ENCODE measurements at regions not wholly inside any gene's neighbourhood (a gene's known extent, or its start where the extent isn't known, plus 50 kb on each side); places are given as distances from the start of the nearest gene placed in this dataset.

- no peak for DNase-seq (ENCODE audit: low spot score)
Measured at GRCh38 chr3:80052271-80052670, 284.5 kb upstream of the ROBO1 start.

- no peak for DNase-seq (ENCODE audit: low spot score)
Measured at GRCh38 chr3:80051602-80051962, 283.8 kb upstream of the ROBO1 start.

GRCh38 chr3:80050826-80051601, 283.2 kb upstream of the ROBO1 start:
- DNase-seq (ENCODE audit: low spot score) = no peak

- no peak for DNase-seq (ENCODE audit: low spot score)
Measured at GRCh38 chr3:80043226-80043625, 275.4 kb upstream of the ROBO1 start.

GRCh38 chr3:80040067-80040466, 272.3 kb upstream of the ROBO1 start:
- DNase-seq (ENCODE audit: low spot score) = no peak

- no peak for DNase-seq (ENCODE audit: low spot score)
Measured at GRCh38 chr3:80036176-80036575, 268.4 kb upstream of the ROBO1 start.

- DNase-seq (ENCODE audit: low spot score) = no peak
Measured at GRCh38 chr3:80035021-80035420, 267.2 kb upstream of the ROBO1 start.

GRCh38 chr3:80023010-80023409, 255.2 kb upstream of the ROBO1 start:
- DNase-seq (ENCODE audit: low spot score) = no peak

- no peak for DNase-seq (ENCODE audit: low spot score)
Measured at GRCh38 chr3:80018375-80018774, 250.6 kb upstream of the ROBO1 start.

- DNase-seq (ENCODE audit: low spot score) = no peak
Measured at GRCh38 chr3:80017369-80017768, 249.6 kb upstream of the ROBO1 start.

GRCh38 chr3:80014576-80014975, 246.8 kb upstream of the ROBO1 start:
- DNase-seq (ENCODE audit: low spot score) = no peak

- no peak for DNase-seq (ENCODE audit: low spot score)
Measured at GRCh38 chr3:80010021-80010571, 242.3 kb upstream of the ROBO1 start.

GRCh38 chr3:80007522-80007921, 239.7 kb upstream of the ROBO1 start:
- DNase-seq (ENCODE audit: low spot score) = no peak

- no peak for DNase-seq (ENCODE audit: low spot score)
Measured at GRCh38 chr3:80006315-80006714, 238.5 kb upstream of the ROBO1 start.

- no peak for DNase-seq (ENCODE audit: low spot score)
Measured at GRCh38 chr3:80000022-80000421, 232.2 kb upstream of the ROBO1 start.

- DNase-seq (ENCODE audit: low spot score) = no peak
Measured at GRCh38 chr3:79994397-79994796, 226.6 kb upstream of the ROBO1 start.

- no peak for DNase-seq (ENCODE audit: low spot score)
Measured at GRCh38 chr3:79986338-79986737, 218.5 kb upstream of the ROBO1 start.

- DNase-seq (ENCODE audit: low spot score) = no peak
Measured at GRCh38 chr3:79985816-79986215, 218.0 kb upstream of the ROBO1 start.

GRCh38 chr3:79983118-79983517, 215.3 kb upstream of the ROBO1 start:
- no peak for DNase-seq (ENCODE audit: low spot score)

- no peak for DNase-seq (ENCODE audit: low spot score)
Measured at GRCh38 chr3:79979990-79980389, 212.2 kb upstream of the ROBO1 start.

GRCh38 chr3:79976466-79976865, 208.7 kb upstream of the ROBO1 start:
- no peak for DNase-seq (ENCODE audit: low spot score)

GRCh38 chr3:79973917-79974595, 206.3 kb upstream of the ROBO1 start:
- DNase-seq (ENCODE audit: low spot score) = no peak

- DNase-seq (ENCODE audit: low spot score) = no peak
Measured at GRCh38 chr3:79973482-79973881, 205.7 kb upstream of the ROBO1 start.

GRCh38 chr3:79968418-79968817, 200.6 kb upstream of the ROBO1 start:
- DNase-seq (ENCODE audit: low spot score) = no peak

Data from pons (tissue), 1 donor.